ENCODE measurements at regions not wholly inside any gene's neighbourhood (a gene's known extent, or its start where the extent isn't known, plus 50 kb on each side); places are given as distances from the start of the nearest gene placed in this dataset.
A peak's percentile ranks its signal among the peaks of the same experiment; 100 is the strongest.

DNA sequence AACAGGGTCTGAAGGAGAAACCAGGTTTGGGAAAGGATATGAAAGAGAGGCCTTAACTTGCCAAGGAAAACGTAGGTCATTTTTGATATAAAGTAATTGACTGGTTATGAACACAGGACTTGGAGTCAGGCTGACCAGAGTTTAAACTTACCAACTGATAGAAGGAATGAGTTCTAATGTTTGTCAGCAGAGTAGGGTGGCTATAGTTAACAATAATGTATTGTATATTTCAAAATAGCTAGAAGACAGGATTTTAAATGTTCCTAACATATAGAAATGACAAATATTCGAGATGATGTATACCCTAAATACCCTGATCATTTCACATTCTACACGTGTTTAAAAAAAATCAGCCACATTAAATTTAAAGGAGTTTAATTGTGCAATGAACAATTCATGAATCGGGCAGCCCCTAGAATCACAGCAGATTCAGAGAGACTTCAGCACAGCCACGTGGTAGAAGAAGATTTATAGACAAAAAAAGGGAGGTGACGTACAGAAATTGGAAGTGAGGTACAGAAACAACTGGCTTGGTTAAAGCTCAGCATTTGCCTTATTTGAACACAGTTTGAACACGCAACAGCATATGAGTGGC lies 52.5 kb upstream of the PLEKHG7 start:
- Mint-ChIP-seq H3K36me3 (ENCODE audit: low read depth) (no peaks in the 10 kb centered on the region), H3K4me3 (no peak overlapping the region), H3K27ac (no peak overlapping the region), H3K4me1 (peaks cover 8% of the 10 kb centered on the region), H3K9me3 (no peaks in the 10 kb centered on the region), H3K27me3 (no peaks in the 10 kb centered on the region)
- no peak for ATAC-seq
- DNase-seq: no peak

DNA sequence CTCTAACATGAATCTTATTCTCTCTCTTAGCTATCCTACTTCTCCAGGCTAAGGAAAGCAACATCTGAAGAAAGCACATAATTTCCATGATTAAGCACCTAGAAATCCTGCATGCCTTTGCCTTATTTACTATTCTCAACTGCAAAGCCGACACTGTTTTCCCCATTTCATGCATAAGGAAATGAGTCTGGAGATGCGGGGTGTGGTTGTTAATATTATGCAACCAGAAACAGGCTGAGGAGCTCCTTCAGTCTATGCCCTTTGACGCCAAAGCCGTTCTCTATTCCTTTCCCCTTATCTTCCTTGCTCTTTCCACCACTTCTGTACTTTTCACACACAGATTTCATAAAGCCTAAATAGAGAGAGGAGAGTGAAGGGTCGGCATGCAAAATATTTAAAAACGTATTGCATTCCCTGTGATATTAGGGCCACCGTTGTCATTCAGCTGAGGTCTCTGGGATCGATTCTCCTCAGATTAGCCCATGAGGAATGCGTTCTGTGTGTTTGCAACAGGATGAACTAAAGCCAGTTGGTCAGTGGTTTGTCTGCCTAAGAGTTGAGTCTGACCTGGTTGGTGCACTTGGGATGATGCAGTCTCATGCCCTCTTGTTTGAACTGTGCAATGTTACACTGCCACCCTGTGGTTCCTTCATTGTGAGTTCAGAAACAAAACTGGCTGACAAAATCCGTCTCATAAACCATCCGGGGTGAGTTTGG lies 53.1 kb upstream of the PLEKHG7 start:
- no peaks in the 10 kb centered on the region for H3K27me3 Mint-ChIP-seq
- H3K4me3 Mint-ChIP-seq: no peak overlapping the region
- peaks cover 8% of the 10 kb centered on the region for H3K4me1 Mint-ChIP-seq
- H3K27ac Mint-ChIP-seq: no peak overlapping the region
- ATAC-seq (peak; percentile 81), DNase-seq (peak; percentile 44)
- no peaks in the 10 kb centered on the region for H3K36me3 Mint-ChIP-seq (ENCODE audit: low read depth)
- no peaks in the 10 kb centered on the region for H3K9me3 Mint-ChIP-seq

DNA sequence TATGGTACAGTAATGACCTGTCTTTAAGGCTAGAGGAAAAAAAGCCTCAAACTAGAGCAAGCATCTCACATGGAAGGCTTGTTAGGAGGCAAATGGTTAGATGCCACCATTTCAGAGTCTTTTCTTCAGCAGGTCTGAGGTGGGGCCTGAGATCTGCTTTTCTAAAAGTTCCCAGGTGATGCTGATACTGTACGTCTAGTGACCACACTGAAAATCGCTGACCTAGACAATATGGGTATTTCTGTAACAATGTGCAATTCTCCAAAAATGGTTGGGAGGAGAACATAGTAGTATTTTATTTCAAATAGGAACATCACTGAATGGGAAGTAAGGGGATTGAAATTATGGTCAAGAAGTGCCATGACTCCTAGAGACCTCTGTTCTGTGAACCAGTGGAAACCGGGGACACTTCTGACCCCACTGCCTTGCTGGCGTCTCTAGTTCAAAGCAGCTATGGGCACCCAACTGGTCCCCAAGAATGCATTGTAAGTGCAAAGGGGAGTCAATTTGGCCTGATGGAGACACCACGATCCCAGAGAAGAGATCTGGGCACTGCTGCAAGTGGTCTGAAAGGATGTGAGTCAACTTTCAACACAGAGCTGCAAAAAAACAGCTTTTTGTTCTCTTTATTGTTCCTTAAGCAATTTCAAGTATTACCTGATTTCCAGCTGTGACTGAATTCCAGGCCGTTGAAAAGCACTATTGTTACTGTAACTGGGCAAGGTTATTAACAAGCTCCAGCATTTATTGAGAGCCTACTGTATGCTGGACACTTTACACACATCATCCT lies 54.4 kb upstream of the PLEKHG7 start:
- ATAC-seq (no peak), DNase-seq (no peak)
- H3K9me3 Mint-ChIP-seq: peaks cover 3% of the 10 kb centered on the region
- no peak overlapping the region for H3K27ac Mint-ChIP-seq
- no peaks in the 10 kb centered on the region for H3K27me3 Mint-ChIP-seq
- no peak overlapping the region for H3K4me3 Mint-ChIP-seq
- H3K36me3 Mint-ChIP-seq (ENCODE audit: low read depth): no peaks in the 10 kb centered on the region
- H3K4me1 Mint-ChIP-seq: peaks cover 8% of the 10 kb centered on the region

- peaks cover 11% of the 10 kb centered on the region for H3K9me3 Mint-ChIP-seq
- H3K4me1 Mint-ChIP-seq: no peaks in the 10 kb centered on the region
- H3K27me3 Mint-ChIP-seq: no peaks in the 10 kb centered on the region
- no peak for DNase-seq
- ATAC-seq: no peak
- no peak overlapping the region for H3K27ac Mint-ChIP-seq
- H3K36me3 Mint-ChIP-seq (ENCODE audit: low read depth): no peaks in the 10 kb centered on the region
- H3K4me3 Mint-ChIP-seq: no peak overlapping the region
Measured at GRCh38 chr12:92641291-92641690, 61.5 kb upstream of the PLEKHG7 start.

DNA sequence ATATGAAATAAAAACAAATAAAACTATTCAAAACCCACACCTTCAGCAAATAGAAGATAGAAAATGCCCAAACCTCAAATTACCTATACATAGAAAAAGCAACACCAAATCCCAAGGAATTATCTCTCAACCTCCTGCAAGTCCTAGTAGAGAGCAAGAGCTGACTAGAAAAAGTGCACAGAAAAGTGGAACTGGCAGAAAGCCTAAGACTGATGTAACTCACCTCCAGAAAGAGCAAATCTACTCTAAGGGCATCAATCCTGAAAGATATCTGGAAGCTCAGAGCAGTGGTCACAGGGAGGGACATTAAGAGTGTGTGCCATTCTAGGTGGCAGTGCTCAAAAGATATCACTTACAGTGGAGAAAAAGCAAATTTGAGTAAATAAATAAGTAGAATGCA lies 62.1 kb upstream of the PLEKHG7 start:
- Mint-ChIP-seq H3K9me3 (peaks cover 11% of the 10 kb centered on the region), H3K27me3 (no peaks in the 10 kb centered on the region), H3K4me1 (no peaks in the 10 kb centered on the region), H3K36me3 (ENCODE audit: low read depth) (no peaks in the 10 kb centered on the region), H3K4me3 (no peak overlapping the region), H3K27ac (no peak overlapping the region)
- DNase-seq (no peak), ATAC-seq (no peak)

GRCh38 chr12:92639017-92639416 lies 63.8 kb upstream of the PLEKHG7 start:
- ATAC-seq: no peak
- Mint-ChIP-seq H3K4me1 (no peaks in the 10 kb centered on the region), H3K27ac (no peak overlapping the region), H3K36me3 (ENCODE audit: low read depth) (no peaks in the 10 kb centered on the region), H3K27me3 (no peaks in the 10 kb centered on the region), H3K9me3 (peaks cover 11% of the 10 kb centered on the region), H3K4me3 (no peak overlapping the region)
- no peak for DNase-seq

DNA sequence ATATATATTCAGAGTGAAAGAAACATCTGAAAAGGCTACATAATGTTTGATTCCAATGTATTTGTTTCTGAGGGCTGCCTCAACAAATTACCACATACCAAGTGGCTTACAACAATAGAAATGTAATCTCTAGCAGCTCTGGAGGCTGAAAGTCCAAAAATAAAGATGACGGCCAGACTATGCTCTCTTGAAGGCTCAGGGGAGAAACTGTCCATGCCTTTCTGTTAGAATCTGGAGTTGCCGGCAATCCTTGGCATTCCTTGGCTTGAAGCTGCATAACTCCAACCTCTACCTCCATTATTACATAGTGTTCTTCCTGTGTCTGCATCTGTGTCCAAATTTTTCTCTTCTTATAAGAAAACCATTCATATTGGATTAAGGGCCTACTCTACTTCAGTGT lies 68.1 kb upstream of the PLEKHG7 start:
- no peak for ATAC-seq
- Mint-ChIP-seq H3K27ac (no peak overlapping the region), H3K36me3 (ENCODE audit: low read depth) (no peaks in the 10 kb centered on the region)

GRCh38 chr12:92634202-92634601 lies 68.6 kb upstream of the PLEKHG7 start:
- DNase-seq: no peak
- no peak for ATAC-seq
- Mint-ChIP-seq H3K36me3 (ENCODE audit: low read depth) (no peaks in the 10 kb centered on the region), H3K27ac (no peak overlapping the region), H3K9me3 (no peaks in the 10 kb centered on the region), H3K4me1 (no peaks in the 10 kb centered on the region), H3K4me3 (no peak overlapping the region), H3K27me3 (no peaks in the 10 kb centered on the region)

More for the DNA sequence above, 68.1 kb upstream of the PLEKHG7 start:
- H3K4me1 Mint-ChIP-seq: no peaks in the 10 kb centered on the region
- H3K4me3 Mint-ChIP-seq: no peak overlapping the region
- no peaks in the 10 kb centered on the region for H3K27me3 Mint-ChIP-seq
- no peaks in the 10 kb centered on the region for H3K9me3 Mint-ChIP-seq
- no peak for DNase-seq

DNA sequence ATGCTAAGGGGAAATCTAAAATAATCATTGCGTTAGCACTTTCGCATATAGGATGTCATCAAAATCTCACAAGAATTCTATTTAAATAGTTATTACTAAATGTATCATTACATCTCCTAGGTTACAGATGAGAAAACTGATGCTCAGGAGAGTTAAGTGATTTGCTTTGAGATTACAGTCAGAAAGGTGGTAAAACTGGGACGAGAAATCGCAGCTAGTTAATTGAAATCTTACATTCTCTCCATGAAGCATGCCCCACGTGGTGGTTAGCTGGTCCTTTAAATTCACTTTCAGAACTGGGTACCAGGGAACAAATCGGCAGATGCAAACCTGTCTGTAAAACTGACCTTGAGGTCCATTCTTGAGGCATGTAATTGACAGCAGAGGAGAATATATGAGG lies 71.8 kb upstream of the PLEKHG7 start:
- no peaks in the 10 kb centered on the region for H3K9me3 Mint-ChIP-seq
- H3K4me1 Mint-ChIP-seq: no peaks in the 10 kb centered on the region
- H3K27ac Mint-ChIP-seq: no peak overlapping the region
- no peaks in the 10 kb centered on the region for H3K27me3 Mint-ChIP-seq
- ATAC-seq (no peak), DNase-seq (no peak)
- no peak overlapping the region for H3K4me3 Mint-ChIP-seq
- H3K36me3 Mint-ChIP-seq (ENCODE audit: low read depth): no peaks in the 10 kb centered on the region

DNA sequence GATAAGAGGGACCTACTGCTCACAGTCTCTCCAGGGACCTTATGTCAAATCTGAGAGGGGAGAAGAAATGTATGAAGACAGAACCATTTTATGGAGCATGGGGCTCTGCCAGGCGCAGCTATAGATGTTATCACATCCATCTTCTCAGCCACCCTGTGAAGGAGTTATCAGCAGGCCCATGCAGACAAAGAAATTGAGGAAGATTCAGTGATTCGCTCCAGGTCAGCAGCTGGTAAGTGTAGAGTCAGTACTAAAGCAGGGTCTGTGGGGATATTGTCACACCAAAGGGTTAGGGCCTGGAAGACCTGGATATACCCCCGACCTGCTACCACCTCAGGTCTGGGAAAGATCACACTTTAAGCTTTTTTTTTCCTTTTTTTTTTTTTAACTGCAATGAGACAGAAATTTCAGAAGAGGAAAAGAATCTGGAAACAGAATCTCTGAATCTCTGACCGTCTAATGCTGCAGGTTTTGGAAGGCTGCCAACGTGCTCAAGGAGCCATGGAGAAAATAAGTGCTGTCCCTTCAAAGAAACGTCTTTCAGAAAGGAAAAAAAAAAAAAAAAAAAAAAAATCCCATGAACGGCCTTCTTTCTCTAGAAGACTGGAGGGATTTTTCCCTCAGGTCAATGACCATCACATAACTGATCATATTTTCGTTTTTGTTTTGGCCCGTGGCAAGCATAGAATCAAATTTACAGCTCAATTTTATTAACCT lies 73.3 kb upstream of the PLEKHG7 start:
- Mint-ChIP-seq H3K36me3 (ENCODE audit: low read depth) (no peaks in the 10 kb centered on the region), H3K27ac (no peak overlapping the region), H3K4me3 (no peak overlapping the region), H3K27me3 (no peaks in the 10 kb centered on the region), H3K9me3 (no peaks in the 10 kb centered on the region), H3K4me1 (peaks cover 2% of the 10 kb centered on the region)
- ATAC-seq (no peak), DNase-seq (no peak)

DNA sequence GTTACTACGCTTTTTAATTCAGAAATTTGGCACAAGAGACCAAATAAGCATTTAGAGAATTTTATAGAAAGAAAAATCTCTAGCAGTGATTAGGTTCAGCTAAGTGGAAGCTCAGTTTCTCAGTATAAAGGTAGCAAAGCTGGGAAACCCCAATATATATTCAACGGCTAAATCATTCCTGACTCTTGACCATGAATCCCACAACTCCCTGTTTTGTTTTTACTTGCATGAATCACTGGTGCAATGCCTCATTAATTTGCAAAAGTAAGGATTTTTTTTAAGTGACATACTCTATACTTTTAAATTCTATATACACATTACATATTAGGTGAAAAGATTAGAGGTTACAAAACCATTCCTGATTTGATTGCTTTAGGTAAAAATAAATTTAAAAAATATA lies 74.3 kb upstream of the PLEKHG7 start:
- peaks cover 4% of the 10 kb centered on the region for H3K4me1 Mint-ChIP-seq
- DNase-seq (no peak), ATAC-seq (no peak)
- H3K36me3 Mint-ChIP-seq (ENCODE audit: low read depth): no peaks in the 10 kb centered on the region
- H3K27me3 Mint-ChIP-seq: no peaks in the 10 kb centered on the region
- no peak overlapping the region for H3K27ac Mint-ChIP-seq
- H3K9me3 Mint-ChIP-seq: no peaks in the 10 kb centered on the region
- no peak overlapping the region for H3K4me3 Mint-ChIP-seq

DNA sequence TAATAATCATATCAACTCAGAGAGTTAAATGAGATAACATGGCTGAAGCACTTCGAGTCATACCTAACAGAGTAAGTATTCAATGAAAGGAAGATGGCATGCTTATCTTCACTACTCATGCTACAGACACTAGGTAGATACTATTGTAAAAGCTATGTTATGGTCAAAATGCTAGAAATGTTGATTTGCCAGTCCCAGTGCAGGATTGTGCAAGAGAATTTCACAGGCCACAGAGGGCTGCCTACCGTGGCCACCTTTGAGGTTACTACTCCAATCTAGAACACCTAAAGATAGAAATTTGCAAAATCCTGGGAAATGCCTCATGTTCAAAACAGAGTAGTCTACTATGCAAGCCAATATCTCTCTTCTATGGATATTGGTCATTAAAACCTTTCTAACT lies 75.3 kb upstream of the PLEKHG7 start:
- Mint-ChIP-seq H3K4me1 (peaks cover 4% of the 10 kb centered on the region), H3K27ac (no peak overlapping the region), H3K4me3 (no peak overlapping the region), H3K27me3 (no peaks in the 10 kb centered on the region), H3K36me3 (ENCODE audit: low read depth) (no peaks in the 10 kb centered on the region), H3K9me3 (peaks cover 3% of the 10 kb centered on the region)
- DNase-seq: no peak
- ATAC-seq: no peak

DNA sequence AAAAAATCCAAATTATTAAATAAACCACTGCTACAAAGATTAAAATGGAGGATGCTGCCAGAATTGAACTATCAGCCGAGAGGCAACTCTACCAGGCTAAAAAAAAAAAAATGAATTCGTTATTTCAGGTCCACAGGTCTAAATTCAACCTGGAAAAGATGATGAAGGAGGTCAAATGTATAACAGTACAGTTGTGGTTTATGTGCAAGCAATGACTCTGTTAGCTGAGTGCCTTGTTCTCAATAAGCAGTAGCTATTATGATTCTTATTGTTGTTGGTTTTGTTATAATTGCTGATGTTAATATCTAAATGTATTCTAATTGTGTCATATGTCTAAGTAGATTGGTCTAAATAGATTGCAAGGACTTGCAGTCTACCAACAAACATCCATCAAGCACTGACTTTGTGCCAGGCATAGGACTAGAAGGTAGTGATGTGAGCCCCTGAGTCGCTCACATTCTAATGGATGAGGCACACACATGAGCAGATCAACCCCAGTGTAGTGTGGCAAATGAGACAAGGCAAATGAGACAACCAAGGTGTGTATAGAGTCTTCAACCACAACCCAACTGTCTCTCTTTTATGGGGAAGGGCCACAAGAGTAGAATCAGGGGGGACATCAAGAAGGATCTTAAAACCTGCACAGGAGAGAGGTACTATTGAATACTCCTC lies 77.0 kb upstream of the PLEKHG7 start:
- no peak overlapping the region for H3K27ac Mint-ChIP-seq
- no peak overlapping the region for H3K4me3 Mint-ChIP-seq
- ATAC-seq: peak; percentile 15
- H3K9me3 Mint-ChIP-seq: peaks cover 9% of the 10 kb centered on the region
- no peaks in the 10 kb centered on the region for H3K36me3 Mint-ChIP-seq (ENCODE audit: low read depth)
- H3K27me3 Mint-ChIP-seq: no peaks in the 10 kb centered on the region
- no peak for DNase-seq
- H3K4me1 Mint-ChIP-seq: peaks cover 4% of the 10 kb centered on the region

DNA sequence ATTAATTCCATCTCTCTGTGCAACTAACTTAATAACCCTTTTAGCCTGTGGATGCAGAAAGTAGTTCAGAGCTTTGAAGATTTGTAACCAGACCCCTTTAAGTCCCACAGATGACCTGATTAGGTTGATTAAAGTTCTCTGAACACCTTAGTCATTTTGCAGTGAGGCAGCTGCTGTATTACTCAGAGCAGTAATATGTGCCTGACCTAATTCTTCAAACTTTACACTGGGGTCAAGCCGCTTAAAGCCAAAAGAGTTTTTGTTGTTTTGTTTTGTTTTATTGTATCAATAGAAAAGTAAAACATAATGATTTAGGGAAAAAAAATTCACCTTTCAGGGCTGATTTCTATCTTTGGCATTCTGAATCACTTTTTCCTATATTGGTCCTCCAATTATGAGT lies 78.6 kb upstream of the PLEKHG7 start:
- H3K4me3 Mint-ChIP-seq: no peak overlapping the region
- H3K27ac Mint-ChIP-seq: no peak overlapping the region
- H3K27me3 Mint-ChIP-seq: no peaks in the 10 kb centered on the region
- DNase-seq (no peak), ATAC-seq (no peak)
- peaks cover 4% of the 10 kb centered on the region for H3K4me1 Mint-ChIP-seq
- H3K36me3 Mint-ChIP-seq (ENCODE audit: low read depth): no peaks in the 10 kb centered on the region
- peaks cover 9% of the 10 kb centered on the region for H3K9me3 Mint-ChIP-seq
